ENCODE measurements at regions not wholly inside any gene's neighbourhood (a gene's known extent, or its start where the extent isn't known, plus 50 kb on each side); places are given as distances from the start of the nearest gene placed in this dataset.

DNA sequence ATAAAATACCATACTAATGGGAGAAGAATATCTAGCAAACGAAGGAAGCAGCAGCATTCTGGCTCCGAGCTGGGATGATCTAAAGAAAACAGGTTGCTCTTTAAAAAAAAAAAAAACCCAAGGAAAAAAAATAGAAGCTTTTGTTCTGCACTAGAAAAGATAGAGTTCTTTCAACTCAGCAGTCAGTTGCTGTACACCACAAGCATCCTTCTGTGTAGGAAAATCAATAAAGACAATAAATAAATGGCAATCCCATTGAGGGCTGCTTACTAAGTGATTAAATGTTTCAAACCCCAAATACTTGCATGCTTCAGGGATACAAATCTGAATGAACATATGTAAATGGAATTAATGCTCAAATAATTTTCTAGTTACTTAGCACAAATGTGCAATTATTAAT, 207.1 kb downstream of the TEX36 start:
- DNase-seq (ENCODE audit: extremely low read depth in 1 of 11, low read depth in 9 of 11, low spot score in 4 of 11): no peak

DNA sequence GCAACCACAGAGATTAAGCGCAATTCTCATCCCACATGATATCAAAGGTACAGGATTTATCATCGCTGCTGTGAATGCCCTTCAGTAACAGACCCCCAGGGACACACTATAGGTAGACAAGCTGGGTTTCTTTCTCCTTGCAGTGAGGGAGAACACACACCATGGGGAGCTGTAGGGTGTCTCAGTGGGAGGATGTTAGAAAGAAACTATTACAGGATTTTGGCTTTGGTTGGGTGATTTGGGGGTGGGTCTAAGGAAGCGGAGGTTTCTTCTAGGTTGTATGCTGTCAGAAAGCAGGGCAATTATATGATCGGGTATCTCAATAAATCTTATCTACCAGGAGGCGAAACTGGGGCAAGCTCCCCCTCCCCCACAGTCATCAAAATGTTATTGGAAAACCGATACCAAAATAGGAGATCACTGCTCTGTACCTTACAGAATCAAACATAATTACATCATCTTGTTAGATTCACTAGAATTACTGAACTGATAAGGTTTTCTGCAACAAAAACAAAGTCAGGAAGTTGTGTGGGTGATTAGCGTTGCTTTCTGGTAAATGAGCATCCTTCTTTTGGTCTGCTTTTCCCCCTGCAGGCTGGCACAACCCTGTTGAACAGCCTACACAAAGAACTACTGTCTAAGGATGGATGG, 209.7 kb downstream of the TEX36 start:
- DNase-seq (ENCODE audit: extremely low read depth in 1 of 11, low read depth in 9 of 11, low spot score in 4 of 11): peak in 2 of 11 donors; percentile 8 to 11

DNA sequence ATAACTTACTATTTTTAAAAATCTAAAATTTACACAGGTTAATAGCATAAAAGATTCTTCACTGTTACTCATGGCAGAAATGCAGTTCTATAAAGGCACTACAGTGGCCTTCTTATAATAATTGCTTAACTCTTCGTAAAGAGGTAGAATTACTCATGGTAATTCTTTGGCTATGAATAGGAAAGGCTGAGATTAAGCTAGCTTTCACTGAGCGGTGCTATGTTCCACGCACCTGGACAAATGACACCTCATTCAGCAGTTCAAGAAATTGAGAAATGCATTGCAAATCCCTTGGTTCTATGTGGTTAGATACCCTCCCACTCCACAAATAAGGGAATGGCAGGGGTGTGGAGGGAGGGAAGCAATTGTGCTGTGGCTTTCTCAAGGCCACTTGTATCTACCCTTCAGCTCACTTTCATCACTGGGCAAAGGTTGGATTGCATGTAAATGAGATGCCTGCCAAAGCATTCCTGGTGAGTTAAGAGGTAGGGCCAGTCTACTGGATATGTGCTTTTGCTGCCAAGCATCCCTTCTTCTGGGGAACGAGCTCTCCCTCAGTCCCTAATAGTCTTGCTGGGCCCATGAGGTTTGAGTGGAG, 210.9 kb downstream of the TEX36 start:
- peak in 1 of 11 donors; percentile 12 for DNase-seq (ENCODE audit: extremely low read depth in 1 of 11, low read depth in 9 of 11, low spot score in 4 of 11)

DNA sequence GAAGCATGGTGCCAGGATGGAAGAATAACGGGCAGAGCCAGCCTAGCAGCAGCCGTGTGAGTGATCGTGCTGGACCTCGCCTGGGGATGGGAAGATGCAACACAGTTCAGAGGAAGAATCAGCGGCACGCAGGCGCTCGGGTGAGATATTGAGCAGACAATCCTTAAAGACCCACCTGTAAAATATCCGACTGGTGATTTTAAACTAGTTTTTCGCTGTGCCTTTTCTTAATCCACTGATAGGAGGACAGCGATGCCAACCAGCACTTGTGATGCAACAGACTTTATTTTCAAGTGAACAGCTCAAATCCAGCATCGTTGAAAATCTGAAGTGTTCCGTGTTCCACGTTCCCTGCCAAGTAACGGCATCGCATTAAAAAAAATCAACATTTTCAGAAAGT, 214.7 kb downstream of the TEX36 start:
- DNase-seq (ENCODE audit: extremely low read depth in 1 of 11, low read depth in 9 of 11, low spot score in 4 of 11): no peak

DNA sequence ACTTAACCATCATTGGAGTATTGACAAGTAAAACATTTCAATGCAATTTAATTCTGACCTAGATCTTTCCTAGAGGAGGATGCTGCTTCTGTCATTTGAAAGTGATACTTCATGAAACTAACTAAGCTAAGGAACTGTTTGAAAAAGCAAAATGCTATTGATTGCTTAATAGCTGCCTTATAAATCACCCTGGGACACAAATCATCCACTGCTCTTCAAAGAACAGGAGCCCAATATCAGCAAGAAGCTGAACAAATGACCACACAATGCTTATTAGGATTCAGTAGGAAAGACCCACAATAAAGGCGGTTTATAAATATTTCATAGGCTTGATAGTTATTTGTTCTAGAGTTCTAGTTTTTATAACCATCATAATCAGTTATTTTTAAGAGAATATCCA, 216.3 kb downstream of the TEX36 start:
- DNase-seq (ENCODE audit: extremely low read depth in 1 of 11, low read depth in 9 of 11, low spot score in 4 of 11): no peak

DNA sequence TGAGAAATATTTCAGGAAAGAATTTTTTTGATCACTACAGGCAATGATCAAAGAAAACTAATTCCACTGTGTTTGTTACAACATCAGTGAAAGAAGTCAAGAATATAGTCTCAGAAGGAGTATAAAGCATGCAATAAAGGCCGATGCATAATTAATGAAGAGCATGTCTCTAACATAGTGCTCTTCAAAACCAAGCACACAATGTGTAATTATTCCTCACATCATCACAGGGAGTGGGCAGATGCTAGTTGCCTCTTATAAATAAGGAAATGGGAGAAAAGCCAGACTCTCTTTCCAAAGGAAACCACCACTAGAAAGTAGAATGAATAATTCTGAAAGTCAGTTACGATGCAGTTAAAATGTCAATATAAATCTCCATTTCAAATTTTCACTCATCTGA, 220.1 kb downstream of the TEX36 start:
- DNase-seq (ENCODE audit: extremely low read depth in 1 of 11, low read depth in 9 of 11, low spot score in 4 of 11): no peak

DNA sequence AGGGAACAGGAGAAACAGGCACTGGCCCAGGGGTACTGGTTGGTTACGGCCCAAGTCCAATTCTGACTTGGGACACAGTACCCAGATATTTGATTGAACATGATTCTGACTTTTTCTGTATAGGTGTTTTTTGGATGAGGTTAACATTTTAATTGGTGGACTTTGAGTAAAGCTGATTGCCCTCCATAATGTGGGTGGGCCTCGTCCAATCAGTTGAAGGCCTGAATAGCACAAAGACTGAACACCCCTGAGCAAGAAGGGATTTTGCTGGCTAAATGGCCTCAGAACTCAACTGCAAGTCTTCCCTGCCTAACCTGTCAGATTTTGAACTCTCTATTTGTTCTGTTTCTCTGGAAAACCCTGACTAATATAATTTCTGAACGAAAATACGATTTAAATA, 222.6 kb downstream of the TEX36 start:
- DNase-seq (ENCODE audit: extremely low read depth in 1 of 11, low read depth in 9 of 11, low spot score in 4 of 11): no peak

DNA sequence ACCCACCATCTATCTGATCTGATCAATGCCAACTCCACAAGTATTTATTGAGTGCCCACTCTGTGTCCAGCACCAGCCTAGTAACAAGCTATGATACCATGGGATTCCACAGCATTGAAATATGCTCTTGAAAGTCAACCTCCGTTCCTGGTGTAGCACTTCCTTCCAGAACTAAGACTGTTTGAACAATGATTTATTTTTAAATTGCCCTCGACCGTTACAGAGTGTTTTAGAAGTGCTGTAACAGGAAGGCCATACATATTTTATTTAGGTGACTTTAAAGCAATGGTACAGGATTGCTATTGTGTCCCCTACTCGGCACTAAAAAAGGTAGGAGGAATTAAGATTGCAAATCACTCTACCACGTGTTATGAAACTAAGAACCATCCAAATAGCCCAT, 225.6 kb downstream of the TEX36 start:
- DNase-seq (ENCODE audit: extremely low read depth in 1 of 11, low read depth in 9 of 11, low spot score in 4 of 11): no peak

DNA sequence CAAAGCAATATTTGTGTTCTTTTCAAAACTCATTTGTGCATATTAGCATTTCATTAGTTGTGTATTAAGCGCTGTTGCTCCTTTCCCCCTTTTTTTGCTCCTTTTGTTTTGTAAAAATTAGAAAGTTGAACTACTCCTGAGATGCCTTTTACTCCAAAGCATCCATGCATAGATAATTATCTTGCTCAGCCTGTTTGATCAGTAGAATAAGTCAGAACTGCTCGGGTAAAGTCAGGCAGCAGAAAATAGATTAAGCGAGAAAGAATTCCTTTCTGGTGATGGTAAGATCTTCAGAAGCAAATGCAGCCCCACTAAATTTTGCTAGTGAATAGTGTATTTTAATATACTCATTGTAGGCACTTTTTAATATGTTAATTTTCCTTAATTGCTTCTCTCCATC, 227.1 kb downstream of the TEX36 start:
- peak in 4 of 11 donors; percentile 14 to 46 (median 39) for DNase-seq (ENCODE audit: extremely low read depth in 1 of 11, low read depth in 9 of 11, low spot score in 4 of 11)

DNA sequence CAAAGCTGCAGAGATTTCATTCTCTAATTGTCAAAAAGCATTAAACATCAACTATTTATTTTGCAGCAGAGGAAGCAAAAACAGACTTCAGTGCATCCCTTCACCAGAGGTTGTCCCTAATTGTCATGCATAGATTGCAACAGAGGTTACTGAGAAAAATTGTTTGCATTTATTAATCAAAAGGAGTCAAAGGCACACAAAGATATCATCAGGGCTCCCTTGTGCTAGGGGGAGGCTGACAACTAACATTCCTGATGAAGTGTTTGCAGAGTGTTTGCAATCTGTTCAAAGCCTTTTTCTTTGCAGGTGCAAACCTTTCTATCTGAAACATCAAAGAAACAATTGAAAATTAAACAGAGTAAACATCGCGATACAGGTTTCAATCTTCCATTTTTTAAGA, 227.5 kb downstream of the TEX36 start:
- no peak for DNase-seq (ENCODE audit: extremely low read depth in 1 of 11, low read depth in 9 of 11, low spot score in 4 of 11)

DNA sequence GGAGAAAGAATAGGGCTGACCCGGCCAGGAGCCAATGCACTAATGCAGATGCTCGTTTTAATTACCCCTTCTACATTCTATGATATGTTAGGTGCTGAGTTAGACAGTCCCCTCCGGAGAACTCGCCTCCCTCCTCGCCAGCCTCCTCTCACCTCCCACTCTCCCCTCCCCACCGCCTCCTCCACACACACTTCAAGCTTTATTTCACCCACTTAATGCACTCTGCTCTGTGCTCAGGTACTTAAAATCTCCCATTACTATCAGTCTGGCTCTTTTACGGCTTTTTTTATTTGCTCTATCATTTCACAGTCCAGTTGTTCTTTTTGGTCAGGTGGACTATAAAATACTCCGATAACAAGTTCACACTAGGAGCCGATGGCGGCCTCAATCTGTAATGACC, 231.6 kb downstream of the TEX36 start:
- peak in 4 of 11 donors; percentile 5 to 28 (median 22) for DNase-seq (ENCODE audit: extremely low read depth in 1 of 11, low read depth in 9 of 11, low spot score in 4 of 11)

DNA sequence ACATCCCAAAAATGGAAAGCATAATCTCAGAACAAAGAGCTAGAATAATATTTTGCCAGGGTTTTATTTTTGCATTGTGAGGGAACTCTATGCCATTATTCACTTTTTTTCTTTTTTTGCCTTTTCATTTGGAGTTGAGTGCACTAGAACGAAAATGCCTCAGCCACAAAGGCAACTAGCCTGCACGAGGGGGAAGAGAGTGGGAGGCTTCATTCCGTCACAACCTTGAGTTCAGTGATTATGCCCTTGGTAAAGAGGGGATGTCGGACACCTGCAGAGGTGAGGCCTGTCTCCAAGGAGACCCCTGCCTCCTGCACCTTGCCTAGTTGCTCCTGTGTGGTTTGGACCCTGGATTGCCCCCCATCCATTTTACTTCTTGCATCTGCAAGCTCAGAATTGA, 232.7 kb downstream of the TEX36 start:
- DNase-seq (ENCODE audit: extremely low read depth in 1 of 11, low read depth in 9 of 11, low spot score in 4 of 11): no peak

DNA sequence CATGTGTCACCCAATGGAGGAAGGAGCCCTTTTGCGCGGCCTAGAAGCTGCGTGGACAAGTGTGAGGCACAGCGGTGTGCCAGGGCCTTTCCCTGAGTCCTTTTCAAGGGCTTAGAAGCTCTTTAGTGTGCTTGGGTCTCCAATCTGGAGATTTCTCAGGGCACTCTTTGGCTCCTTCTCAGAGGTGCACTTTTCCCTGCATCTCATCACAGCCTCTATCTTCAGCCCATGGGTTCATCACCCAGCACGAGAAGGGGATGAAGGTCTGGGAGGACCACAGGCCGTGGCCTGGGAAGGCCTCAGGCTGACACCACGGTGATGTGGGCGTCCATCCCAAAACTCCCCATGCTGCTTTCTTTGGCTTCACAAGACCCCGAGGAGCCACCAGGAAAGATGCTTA, 233.4 kb downstream of the TEX36 start:
- DNase-seq (ENCODE audit: extremely low read depth in 1 of 11, low read depth in 9 of 11, low spot score in 4 of 11): no peak

DNA sequence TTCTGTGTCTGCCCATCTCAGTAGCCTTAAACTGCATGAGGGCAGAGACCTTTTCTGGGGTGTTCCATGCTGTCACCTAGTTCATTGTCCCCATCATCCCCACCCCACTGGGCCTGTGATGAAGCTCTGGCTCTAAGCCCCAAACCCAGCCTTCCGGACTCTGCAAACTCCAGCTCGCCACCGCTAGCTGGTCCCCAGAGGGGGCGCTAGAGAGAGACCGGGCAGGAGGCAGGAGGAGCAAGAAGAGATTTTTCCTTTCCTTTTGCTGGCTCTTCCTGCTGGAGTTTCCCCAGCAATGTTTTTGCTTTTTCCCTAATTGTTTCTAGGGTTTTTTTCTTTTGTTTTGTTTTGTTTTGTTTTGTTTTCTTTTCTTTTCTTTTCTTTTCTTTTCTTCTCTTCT, 234.4 kb downstream of the TEX36 start:
- no peak for DNase-seq (ENCODE audit: extremely low read depth in 1 of 11, low read depth in 9 of 11, low spot score in 4 of 11)

DNA sequence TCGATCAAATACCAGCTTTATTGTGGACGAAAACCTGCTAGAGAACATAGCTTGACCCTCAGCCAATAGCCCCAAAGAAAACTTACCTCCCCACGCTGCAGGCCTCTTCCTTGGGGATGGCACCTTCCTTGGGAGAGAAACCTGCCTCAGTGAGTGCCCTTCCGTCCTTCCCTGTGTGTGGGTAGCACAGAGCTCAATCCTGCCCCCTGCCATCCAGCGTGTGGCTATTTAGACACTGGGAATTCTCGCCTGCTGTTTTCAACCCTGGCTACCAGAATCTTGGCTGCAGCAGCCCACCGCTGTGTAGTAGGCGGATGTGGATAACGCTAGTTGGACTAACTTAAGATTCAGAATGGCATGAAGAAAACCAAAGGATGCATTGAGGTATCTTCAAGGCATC, 238.2 kb downstream of the TEX36 start:
- no peak for DNase-seq (ENCODE audit: extremely low read depth in 1 of 11, low read depth in 9 of 11, low spot score in 4 of 11)

DNA sequence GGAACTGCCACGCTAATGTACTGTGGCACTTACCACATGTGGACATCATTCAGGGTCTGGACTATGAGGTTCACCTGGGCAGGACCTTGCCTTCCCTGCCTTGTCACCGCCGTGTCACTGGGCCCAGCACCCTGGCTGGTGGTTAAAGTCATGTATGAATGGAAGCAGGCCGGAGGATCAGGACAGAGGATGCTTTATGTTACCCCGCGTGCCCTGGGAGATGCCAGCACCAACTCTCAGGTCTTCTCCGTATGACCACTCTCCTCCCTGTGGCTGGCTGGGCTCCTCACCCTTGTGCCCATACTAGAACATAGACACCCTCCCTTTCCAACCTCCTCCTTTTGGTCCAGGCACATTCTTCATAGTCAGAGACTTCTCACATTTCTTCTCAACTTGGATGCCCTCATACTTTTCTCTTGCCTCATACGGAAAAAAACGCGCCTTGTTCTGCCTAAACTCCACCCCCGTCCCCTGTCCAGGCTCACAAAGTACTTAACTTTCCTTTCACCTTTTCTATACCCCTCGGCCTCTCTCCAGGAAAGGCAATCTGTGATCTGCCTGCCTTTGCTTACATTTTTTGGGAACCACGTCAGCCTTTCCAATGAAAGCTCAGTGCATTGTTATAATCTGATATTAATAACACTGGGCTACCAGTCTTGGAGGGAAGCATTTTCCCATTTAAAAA, 240.0 kb downstream of the TEX36 start:
- no peak for DNase-seq (ENCODE audit: extremely low read depth in 1 of 11, low read depth in 9 of 11, low spot score in 4 of 11)

DNA sequence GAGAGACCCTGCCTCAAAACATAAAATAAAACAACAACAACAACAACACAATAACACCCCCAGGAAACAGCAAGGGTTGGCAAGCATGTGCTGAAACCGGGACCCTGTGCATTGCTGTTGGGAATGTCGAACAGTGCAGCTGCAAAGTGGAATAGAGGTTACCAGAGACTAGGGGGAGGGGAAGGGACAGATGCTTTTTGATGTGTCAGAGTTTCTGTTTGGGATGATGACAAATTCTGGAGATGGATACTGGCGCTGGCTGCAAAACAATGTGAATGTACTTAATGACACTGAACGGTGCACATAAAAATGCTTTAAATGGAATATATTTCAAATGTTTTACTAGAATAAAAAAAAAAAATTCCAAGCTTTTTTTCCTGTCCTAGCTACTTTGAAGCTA, 241.8 kb downstream of the TEX36 start:
- no peak for DNase-seq (ENCODE audit: extremely low read depth in 1 of 11, low read depth in 9 of 11, low spot score in 4 of 11)

DNA sequence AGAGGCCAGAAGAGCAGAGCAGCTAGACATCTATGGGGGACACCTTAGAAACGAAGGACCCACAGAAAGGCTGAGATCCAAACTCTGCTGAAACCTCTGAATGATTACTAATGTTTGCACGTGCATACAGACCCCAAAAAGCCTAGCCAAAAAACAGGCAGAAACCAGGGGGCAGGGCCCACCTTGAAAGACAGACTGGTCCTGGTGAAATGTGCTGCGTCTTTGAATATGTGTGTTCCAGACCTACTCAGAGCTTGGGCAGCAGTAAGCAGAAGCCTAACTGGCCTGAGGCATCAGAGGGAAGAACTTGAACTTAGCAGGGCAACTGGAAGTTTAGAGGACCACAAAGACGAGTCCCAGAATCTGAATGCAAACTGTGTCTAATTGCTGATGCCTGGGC, 251.8 kb downstream of the TEX36 start:
- DNase-seq (ENCODE audit: extremely low read depth in 1 of 11, low read depth in 9 of 11, low spot score in 4 of 11): no peak

DNA sequence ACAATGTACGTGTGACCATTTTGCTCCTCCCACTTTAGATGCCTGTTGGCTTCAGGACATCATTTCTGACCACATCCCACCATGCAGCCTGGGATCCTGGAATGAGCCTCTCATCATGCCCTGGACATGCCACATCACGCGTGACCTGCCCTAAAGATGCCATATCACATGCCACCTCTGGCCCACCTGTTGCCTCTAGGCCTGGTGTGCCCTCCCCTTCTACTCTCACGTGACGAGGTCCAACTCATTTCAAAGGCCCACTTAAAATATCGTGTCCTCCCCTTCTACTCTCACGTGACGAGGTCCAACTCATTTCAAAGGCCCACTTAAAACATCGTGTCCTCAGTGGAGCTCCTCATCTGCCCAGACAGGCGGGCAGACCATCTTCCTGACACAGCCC, 254.9 kb downstream of the TEX36 start:
- DNase-seq (ENCODE audit: extremely low read depth in 1 of 11, low read depth in 9 of 11, low spot score in 4 of 11): no peak

DNA sequence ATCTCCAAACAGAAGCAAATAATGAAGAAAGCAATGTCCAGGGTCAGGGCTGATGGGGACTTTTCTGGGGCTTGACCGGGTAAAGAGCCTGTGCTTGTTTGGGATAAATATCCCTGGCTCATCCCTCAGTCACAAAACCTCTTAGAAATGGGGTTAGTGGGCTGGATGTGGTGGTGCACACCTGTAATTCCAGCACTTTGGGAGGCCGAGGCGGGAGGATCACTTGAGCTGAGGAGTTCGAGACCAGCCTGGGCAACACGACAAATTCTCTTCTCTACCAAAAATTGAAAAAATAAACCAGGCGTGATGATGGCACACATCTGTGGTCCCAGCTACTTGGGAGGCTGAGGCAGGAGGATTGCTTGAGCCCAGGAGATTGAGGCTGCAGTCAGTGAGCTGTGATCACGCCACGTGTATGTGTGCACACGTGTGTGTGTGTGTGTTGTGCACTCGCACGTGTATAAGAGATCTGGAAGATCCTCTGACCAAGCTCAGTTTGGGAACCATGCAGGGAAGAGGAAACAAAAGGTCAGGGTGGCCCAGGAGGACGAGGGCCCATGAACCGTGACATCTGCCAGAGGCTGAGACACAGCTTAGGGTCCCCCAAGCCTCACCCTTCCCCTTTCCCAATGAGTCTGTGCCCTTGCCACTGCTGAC, 258.6 kb downstream of the TEX36 start:
- DNase-seq (ENCODE audit: extremely low read depth in 1 of 11, low read depth in 9 of 11, low spot score in 4 of 11): no peak
